ENCODE measurements at regions not wholly inside any gene's neighbourhood (a gene's known extent, or its start where the extent isn't known, plus 50 kb on each side); places are given as distances from the start of the nearest gene placed in this dataset.

DNA sequence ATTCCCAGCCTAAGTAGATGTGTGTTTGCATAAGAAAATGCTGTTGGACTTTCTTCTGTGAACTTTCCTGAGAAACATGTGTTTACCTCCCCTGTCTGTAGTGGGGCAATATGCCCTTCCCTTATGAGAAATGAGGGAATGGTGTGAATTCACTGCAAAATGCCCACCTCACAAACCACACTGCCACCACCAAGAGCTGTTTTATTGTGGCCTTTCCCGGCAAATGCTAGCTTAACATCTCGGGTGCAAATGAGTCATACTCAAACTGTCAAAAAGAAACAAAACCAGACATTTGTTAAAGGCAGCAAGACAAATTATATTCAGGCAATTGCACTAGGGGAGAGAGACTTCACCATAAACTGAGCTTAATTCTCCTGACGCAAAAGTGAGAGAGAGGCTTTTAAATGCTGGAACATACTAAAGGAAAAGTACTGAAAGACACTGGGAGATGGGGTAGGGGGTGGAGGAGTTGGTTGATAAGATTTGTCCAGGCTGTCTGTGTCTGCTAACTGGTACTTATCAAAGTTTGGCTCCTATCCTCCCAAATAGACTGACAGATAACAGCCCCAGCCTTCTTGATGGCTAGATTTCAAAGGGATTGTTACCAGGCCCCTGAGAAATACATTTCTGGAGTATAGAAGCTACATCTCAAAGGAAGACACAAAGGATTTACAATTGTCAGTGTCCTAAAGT, 70.9 kb upstream of the OR5AK2 start:
- ChIA-PET POLR2A (no interaction called here), CTCF (no interaction called here)
- Mint-ChIP-seq H3K27ac (ENCODE audit: unreplicated experiment) (no peak overlapping the region), H3K36me3 (ENCODE audit: insufficient read depth, unreplicated experiment) (no peaks in the 10 kb centered on the region), H3K4me1 (ENCODE audit: low read depth, unreplicated experiment) (no peaks in the 10 kb centered on the region), H3K4me3 (ENCODE audit: unreplicated experiment) (no peak overlapping the region), H3K9me3 (ENCODE audit: unreplicated experiment) (no peaks in the 10 kb centered on the region), H3K27me3 (ENCODE audit: insufficient read depth, unreplicated experiment) (peaks cover 3% of the 10 kb centered on the region)
- TF ChIP-seq CTCF (IDR thresholded peaks at IDR 0.05; ENCODE audit: insufficient read depth in 1 of 2, low read depth in 1 of 2, low read length in 1 of 2, severe bottlenecking in 1 of 2, unreplicated experiment in 1 of 2): no peak
- H3K4me1 ChIP-seq: no peaks in the 10 kb centered on the region
- DNase-seq: no peak
- BruUV-seq (replicated peaks): no TSS peak
- H3K9me3 ChIP-seq: no peaks in the 10 kb centered on the region
- H3K4me3 ChIP-seq (ENCODE audit: low read depth, low read length): no peak overlapping the region
- intact Hi-C loops (cut with micrococcal nuclease; ENCODE audit: unreplicated experiment): no loop called here
- no peaks in the 10 kb centered on the region for H3K27me3 ChIP-seq (replicated peaks; ENCODE audit: control insufficient read depth, insufficient read depth, low read length)
- no peaks in the 10 kb centered on the region for H3K36me3 ChIP-seq (ENCODE audit: control insufficient read depth, insufficient read depth, low read length)

- H3K27ac Mint-ChIP-seq (ENCODE audit: unreplicated experiment): no peak overlapping the region
Measured at GRCh38 chr11:56916587-56916986, 72.1 kb upstream of the OR5AK2 start.

GRCh38 chr11:56916162-56916561, 72.6 kb upstream of the OR5AK2 start:
- ChIA-PET POLR2A (no interaction called here), CTCF (no interaction called here)
- H3K4me3 Mint-ChIP-seq (ENCODE audit: unreplicated experiment): no peak overlapping the region
- H3K36me3 ChIP-seq (ENCODE audit: control insufficient read depth, insufficient read depth, low read length): no peaks in the 10 kb centered on the region
- no peak overlapping the region for H3K4me3 ChIP-seq (ENCODE audit: low read depth, low read length)
- BruUV-seq (replicated peaks): no TSS peak
- no peaks in the 10 kb centered on the region for H3K27me3 ChIP-seq (replicated peaks; ENCODE audit: control insufficient read depth, insufficient read depth, low read length)
- H3K36me3 Mint-ChIP-seq (ENCODE audit: insufficient read depth, unreplicated experiment): no peaks in the 10 kb centered on the region
- no peaks in the 10 kb centered on the region for H3K4me1 ChIP-seq
- H3K4me1 Mint-ChIP-seq (ENCODE audit: low read depth, unreplicated experiment): no peaks in the 10 kb centered on the region
- no peak for DNase-seq
- no peaks in the 10 kb centered on the region for H3K9me3 Mint-ChIP-seq (ENCODE audit: unreplicated experiment)
- intact Hi-C loops (cut with micrococcal nuclease; ENCODE audit: unreplicated experiment): no loop called here
- no peak overlapping the region for H3K27ac Mint-ChIP-seq (ENCODE audit: unreplicated experiment)
- peaks cover 3% of the 10 kb centered on the region for H3K27me3 Mint-ChIP-seq (ENCODE audit: insufficient read depth, unreplicated experiment)
- H3K9me3 ChIP-seq: no peaks in the 10 kb centered on the region
- TF ChIP-seq CTCF (IDR thresholded peaks at IDR 0.05; ENCODE audit: insufficient read depth in 1 of 2, low read depth in 1 of 2, low read length in 1 of 2, severe bottlenecking in 1 of 2, unreplicated experiment in 1 of 2): no peak

More at GRCh38 chr11:56916587-56916986, 72.1 kb upstream of the OR5AK2 start:
- Histone ChIP-seq H3K4me3 (ENCODE audit: low read depth, low read length) (no peak overlapping the region), H3K9me3 (no peaks in the 10 kb centered on the region), H3K36me3 (ENCODE audit: control insufficient read depth, insufficient read depth, low read length) (no peaks in the 10 kb centered on the region), H3K27me3 (replicated peaks; ENCODE audit: control insufficient read depth, insufficient read depth, low read length) (no peaks in the 10 kb centered on the region), H3K4me1 (no peaks in the 10 kb centered on the region)
- TF ChIP-seq CTCF (IDR thresholded peaks at IDR 0.05; ENCODE audit: insufficient read depth in 1 of 2, low read depth in 1 of 2, low read length in 1 of 2, severe bottlenecking in 1 of 2, unreplicated experiment in 1 of 2): no peak
- POLR2A ChIA-PET: no interaction called here
- no peaks in the 10 kb centered on the region for H3K4me1 Mint-ChIP-seq (ENCODE audit: low read depth, unreplicated experiment)
- peaks cover 3% of the 10 kb centered on the region for H3K27me3 Mint-ChIP-seq (ENCODE audit: insufficient read depth, unreplicated experiment)
- no TSS peak for BruUV-seq (replicated peaks)
- no peak for DNase-seq
- H3K4me3 Mint-ChIP-seq (ENCODE audit: unreplicated experiment): no peak overlapping the region
- no peaks in the 10 kb centered on the region for H3K9me3 Mint-ChIP-seq (ENCODE audit: unreplicated experiment)
- CTCF ChIA-PET: no interaction called here
- H3K36me3 Mint-ChIP-seq (ENCODE audit: insufficient read depth, unreplicated experiment): no peaks in the 10 kb centered on the region
- intact Hi-C loops (cut with micrococcal nuclease; ENCODE audit: unreplicated experiment): no loop called here
